ENCODE measurements at regions not wholly inside any gene's neighbourhood (a gene's known extent, or its start where the extent isn't known, plus 50 kb on each side); places are given as distances from the start of the nearest gene placed in this dataset.

DNA sequence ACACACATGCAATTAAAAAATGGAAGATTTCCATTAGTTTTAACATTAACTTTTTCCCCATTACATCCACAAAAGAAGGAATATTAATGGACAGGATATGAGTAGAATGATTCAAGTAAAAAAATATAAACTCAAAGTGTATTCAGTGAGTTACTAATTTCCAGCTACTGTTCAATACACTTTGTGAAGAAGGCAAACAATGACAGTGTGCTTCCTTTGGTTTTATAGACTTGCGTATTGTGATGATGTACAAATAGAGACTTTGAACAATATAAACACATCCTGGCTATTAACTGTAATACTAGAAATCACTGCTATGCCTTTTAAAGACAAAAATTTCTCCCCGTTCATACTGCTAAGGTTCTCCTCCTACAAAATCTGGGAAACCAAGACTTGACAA, 171.4 kb downstream of the ASB9 start:
- H3K36me3 ChIP-seq = no peaks in the 10 kb centered on the region
- H3K4me3 ChIP-seq = no peak overlapping the region
- no peak for TF ChIP-seq POLR2A (IDR thresholded peaks at IDR 0.05)
- TF ChIP-seq, protein P1, sequence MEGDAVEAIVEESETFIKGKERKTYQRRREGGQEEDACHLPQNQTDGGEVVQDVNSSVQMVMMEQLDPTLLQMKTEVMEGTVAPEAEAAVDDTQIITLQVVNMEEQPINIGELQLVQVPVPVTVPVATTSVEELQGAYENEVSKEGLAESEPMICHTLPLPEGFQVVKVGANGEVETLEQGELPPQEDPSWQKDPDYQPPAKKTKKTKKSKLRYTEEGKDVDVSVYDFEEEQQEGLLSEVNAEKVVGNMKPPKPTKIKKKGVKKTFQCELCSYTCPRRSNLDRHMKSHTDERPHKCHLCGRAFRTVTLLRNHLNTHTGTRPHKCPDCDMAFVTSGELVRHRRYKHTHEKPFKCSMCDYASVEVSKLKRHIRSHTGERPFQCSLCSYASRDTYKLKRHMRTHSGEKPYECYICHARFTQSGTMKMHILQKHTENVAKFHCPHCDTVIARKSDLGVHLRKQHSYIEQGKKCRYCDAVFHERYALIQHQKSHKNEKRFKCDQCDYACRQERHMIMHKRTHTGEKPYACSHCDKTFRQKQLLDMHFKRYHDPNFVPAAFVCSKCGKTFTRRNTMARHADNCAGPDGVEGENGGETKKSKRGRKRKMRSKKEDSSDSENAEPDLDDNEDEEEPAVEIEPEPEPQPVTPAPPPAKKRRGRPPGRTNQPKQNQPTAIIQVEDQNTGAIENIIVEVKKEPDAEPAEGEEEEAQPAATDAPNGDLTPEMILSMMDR (IDR thresholded peaks at IDR 0.05) = no peak
- H3K9me3 ChIP-seq = no peaks in the 10 kb centered on the region
- intact Hi-C loops (cut with DNase I) = no loop called here
- H3K4me1 ChIP-seq = no peaks in the 10 kb centered on the region
- WGBS, 2 donors = 73 to 93% methylated on average over 2 of the region's 2 CpGs
- no peaks in the 10 kb centered on the region for H3K27me3 ChIP-seq
- DNase-seq = no peak
- no peak overlapping the region for H3K27ac ChIP-seq

DNA sequence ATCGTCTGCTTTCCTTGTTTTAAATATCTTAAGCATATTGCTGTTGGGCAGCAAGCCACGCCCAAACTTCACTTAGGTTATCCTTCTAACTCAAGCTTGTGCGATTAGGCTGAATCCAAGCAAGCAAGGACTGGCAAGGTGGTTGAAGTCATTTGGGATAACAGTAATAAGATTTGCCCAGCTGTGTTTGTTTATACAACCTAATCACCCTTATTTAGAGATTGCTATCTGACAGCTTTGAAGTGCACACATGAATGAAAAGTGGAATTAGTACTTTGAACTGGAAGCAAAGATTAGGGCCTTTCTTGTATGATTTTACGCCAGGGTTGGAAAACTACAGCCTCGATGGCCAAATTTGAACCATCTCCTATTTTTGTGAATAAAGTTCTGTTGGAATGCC, 182.1 kb downstream of the ASB9 start:
- Histone ChIP-seq H3K9me3 (no peaks in the 10 kb centered on the region), H3K27ac (no peak overlapping the region), H3K4me3 (no peak overlapping the region), H3K4me1 (no peaks in the 10 kb centered on the region), H3K27me3 (no peaks in the 10 kb centered on the region), H3K36me3 (no peaks in the 10 kb centered on the region)
- TF ChIP-seq, protein P1 (IDR thresholded peaks at IDR 0.05) = no peak
- TF ChIP-seq POLR2A (IDR thresholded peaks at IDR 0.05) = no peak
- WGBS, 2 donors = 42 to 62% methylated on average over 5 of the region's 5 CpGs
- no peak for DNase-seq
- intact Hi-C loops (cut with DNase I) = no loop called here

DNA sequence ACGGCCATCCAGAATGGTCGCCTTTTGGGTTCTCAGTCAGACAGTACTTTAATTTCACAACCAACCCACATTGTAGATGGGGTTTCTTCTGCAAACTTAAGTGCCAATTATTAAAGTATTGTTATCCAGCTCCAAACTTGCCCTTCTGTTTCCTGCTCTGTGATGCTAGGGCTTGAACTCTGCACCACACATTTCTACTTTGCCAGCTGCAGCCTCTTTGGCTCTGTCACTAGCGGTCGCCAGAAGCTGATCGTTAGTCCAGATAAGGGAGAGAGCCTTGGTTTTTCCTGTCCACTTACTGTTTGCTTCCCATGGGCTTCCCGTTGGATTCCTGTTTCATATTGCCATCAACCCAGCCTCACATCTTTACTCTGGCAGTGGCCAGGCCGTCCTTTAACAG, 196.6 kb downstream of the ASB9 start:
- Histone ChIP-seq H3K36me3 (no peaks in the 10 kb centered on the region), H3K27ac (no peak overlapping the region), H3K9me3 (no peaks in the 10 kb centered on the region), H3K4me1 (no peaks in the 10 kb centered on the region), H3K4me3 (no peak overlapping the region), H3K27me3 (no peaks in the 10 kb centered on the region)
- 52 to 73% methylated on average over 7 of the region's 7 CpGs for WGBS, 2 donors
- DNase-seq = no peak
- no peak for TF ChIP-seq POLR2A (IDR thresholded peaks at IDR 0.05)
- TF ChIP-seq, protein P1 (IDR thresholded peaks at IDR 0.05) = no peak
- intact Hi-C loops (cut with DNase I) = no loop called here

DNA sequence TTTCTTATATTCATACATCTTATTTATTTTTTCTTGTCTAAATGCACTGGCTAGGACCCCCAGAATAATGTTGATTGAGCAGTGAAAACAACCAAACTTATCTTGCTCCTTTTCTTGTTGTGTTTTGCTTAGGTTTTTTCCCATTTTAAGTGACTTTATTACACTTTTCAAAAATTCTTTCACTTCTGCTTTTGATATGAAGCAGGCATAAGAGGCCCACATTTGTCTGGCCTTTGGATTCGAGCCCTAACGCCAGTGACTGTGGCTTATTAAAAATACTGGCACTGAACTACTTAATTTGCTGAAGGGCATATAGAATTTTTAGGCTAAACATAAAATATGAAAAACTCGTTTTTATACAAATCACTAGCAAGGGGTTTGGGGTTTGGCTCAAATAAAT, 197.0 kb downstream of the ASB9 start:
- no peaks in the 10 kb centered on the region for H3K4me1 ChIP-seq
- TF ChIP-seq, protein P1 (IDR thresholded peaks at IDR 0.05) = no peak
- TF ChIP-seq POLR2A (IDR thresholded peaks at IDR 0.05) = no peak
- no peaks in the 10 kb centered on the region for H3K9me3 ChIP-seq
- no peaks in the 10 kb centered on the region for H3K36me3 ChIP-seq
- no peak overlapping the region for H3K4me3 ChIP-seq
- WGBS, 2 donors = 59 to 72% methylated on average over 3 of the region's 3 CpGs
- H3K27me3 ChIP-seq = no peaks in the 10 kb centered on the region
- DNase-seq = no peak
- intact Hi-C loops (cut with DNase I) = no loop called here
- no peak overlapping the region for H3K27ac ChIP-seq

DNA sequence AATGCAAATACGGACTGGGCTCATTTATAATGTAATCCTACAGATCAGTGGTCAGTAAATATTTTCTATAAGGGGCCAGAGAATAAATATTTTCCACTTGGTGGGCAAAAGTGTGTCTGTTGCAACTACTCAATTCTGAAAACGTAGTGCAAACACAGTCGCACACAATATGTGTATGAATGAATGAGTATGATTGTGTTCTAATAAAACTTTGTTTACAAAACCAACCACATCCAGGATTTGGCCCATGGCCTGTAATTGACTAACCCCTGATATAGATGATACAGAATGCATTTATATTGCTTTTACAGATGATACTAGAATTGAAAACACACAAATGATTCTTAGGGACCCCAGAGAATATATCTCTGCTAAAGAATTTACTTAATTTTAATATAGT, 197.6 kb downstream of the ASB9 start:
- 46 to 60% methylated on average over 2 to 3 of the region's 3 CpGs for WGBS, 2 donors
- Histone ChIP-seq H3K4me1 (no peaks in the 10 kb centered on the region), H3K36me3 (no peaks in the 10 kb centered on the region), H3K27me3 (no peaks in the 10 kb centered on the region), H3K9me3 (no peaks in the 10 kb centered on the region), H3K4me3 (no peak overlapping the region), H3K27ac (no peak overlapping the region)
- TF ChIP-seq, protein P1 (IDR thresholded peaks at IDR 0.05) = no peak
- TF ChIP-seq POLR2A (IDR thresholded peaks at IDR 0.05) = no peak
- no peak for DNase-seq
- intact Hi-C loops (cut with DNase I) = no loop called here
